ENCODE measurements at regions not wholly inside any gene's neighbourhood (a gene's known extent, or its start where the extent isn't known, plus 50 kb on each side); places are given as distances from the start of the nearest gene placed in this dataset.
A peak's percentile ranks its signal among the peaks of the same experiment; 100 is the strongest.

GRCh38 chr22:49497266-49497665, 330.4 kb downstream of the BRD1 start:
- Histone ChIP-seq H3K9ac (ENCODE audit: low read depth, low read length) (no peak overlapping the region), H2BK20ac (ENCODE audit: low read depth, low read length) (no peak overlapping the region), H4K91ac (ENCODE audit: insufficient read depth, low read depth, low read length) (no peak overlapping the region), H3K79me1 (ENCODE audit: low read depth in 1 of 2, low read length in 2 of 2) (no peaks in the 10 kb centered on the region), H2BK5ac (ENCODE audit: low read depth, low read length, poor library complexity, severe bottlenecking) (no peak overlapping the region), H3K18ac (ENCODE audit: low read depth, low read length) (no peak overlapping the region), H3K4me3 (ENCODE audit: insufficient read depth, low read depth, low read length) (no peak overlapping the region), H3K9me1 (ENCODE audit: insufficient read depth, low read length) (no peaks in the 10 kb centered on the region), H3K36me3 (ENCODE audit: control insufficient read depth, insufficient read depth, low read length) (no peaks in the 10 kb centered on the region), H2AFZ (replicated peaks; ENCODE audit: low read length, poor library complexity) (no peak overlapping the region), H3K4me2 (ENCODE audit: low read depth, low read length) (no peak overlapping the region), H2AK5ac (ENCODE audit: low read depth, low read length) (no peak overlapping the region), H2AK9ac (replicated peaks; ENCODE audit: low read depth, low read length, poor library complexity) (no peak overlapping the region), H3K4ac (ENCODE audit: low read depth, low read length) (no peak overlapping the region), H2BK120ac (ENCODE audit: low read depth, low read length) (no peak overlapping the region), H4K20me1 (ENCODE audit: insufficient read depth, low read length) (no peaks in the 10 kb centered on the region), H4K5ac (ENCODE audit: low read depth, low read length) (no peak overlapping the region), H3K9me3 (ENCODE audit: control insufficient read depth, insufficient read depth, low read length) (peaks cover 28% of the 10 kb centered on the region), H2BK15ac (ENCODE audit: low read depth, low read length) (no peak overlapping the region), H3K4me1 (ENCODE audit: control insufficient read depth, insufficient read depth, low read length) (no peaks in the 10 kb centered on the region), H3K56ac (ENCODE audit: extremely low read depth, insufficient read depth, low read length) (no peak overlapping the region), H3K27me3 (ENCODE audit: control insufficient read depth, insufficient read depth, low read length) (no peaks in the 10 kb centered on the region), H3K27ac (ENCODE audit: insufficient read depth, low read length) (no peak overlapping the region), H4K8ac (ENCODE audit: low read depth in 2 of 2, low read length in 2 of 2) (no peak overlapping the region), H3K23ac (ENCODE audit: low read depth, low read length) (no peak overlapping the region), H3K14ac (replicated peaks; ENCODE audit: low read depth, low read length) (no peak overlapping the region)
- intact Hi-C loops (cut with micrococcal nuclease), result no loop called here
- no TSS peak for BruUV-seq (replicated peaks)
- dilution Hi-C loops (cut with HindIII; ENCODE audit: low sequenced_read_pairs, unreplicated experiment), result no loop called here
- POLR2A ChIA-PET (ENCODE audit: unreplicated experiment), result no interaction called here
- in situ Hi-C loops (cut with MboI; ENCODE audit: low sequenced_read_pairs), result no loop called here
- DNase-seq (no peak), ATAC-seq (ENCODE audit: low read depth) (no peak)
- WGBS, 2 experiments (ENCODE audit: extremely low coverage in 2 of 2, insufficient read length in 1 of 2), result no CpG with 5 or more reads among the region's 2 CpGs
- TF ChIP-seq CHD1 (IDR thresholded peaks at IDR 0.05; ENCODE audit: low read depth, low read length) (no peak), CEBPB (IDR thresholded peaks at IDR 0.05; ENCODE audit: low read depth, low read length) (peak; percentile 78)
- CTCF ChIA-PET, result no interaction called here

All from IMR-90 (cell line).